Mucosa of rectum (tissue), 2 donors: ENCODE measurements at regions not wholly inside any gene's neighbourhood (a gene's known extent, or its start where the extent isn't known, plus 50 kb on each side); places are given as distances from the start of the nearest gene placed in this dataset.
A peak's percentile ranks its signal among the peaks of the same experiment; 100 is the strongest.

ENCODE experiments used
- H3K27ac ChIP-seq, 2 donors: one replicate each; pipeline ENCODE4 v1.7.0; 2013; ENCODE audit warnings: inconsistent platforms in 2 of 2, low read depth in 2 of 2, low read length in 2 of 2
- H3K27me3 ChIP-seq, 2 donors: one replicate each; pipeline ENCODE4 v1.7.0; 2013; ENCODE audit warnings: low read length in 2 of 2; ENCODE audit not compliant: control insufficient read depth in 2 of 2, insufficient read depth in 2 of 2
- H3K36me3 ChIP-seq, 2 donors: one replicate each; pipeline ENCODE4 v1.7.0; 2013; ENCODE audit warnings: low read length in 2 of 2; ENCODE audit not compliant: control insufficient read depth in 2 of 2, insufficient read depth in 2 of 2
- H3K4me1 ChIP-seq, 2 donors: one replicate each; pipeline ENCODE4 v1.7.0; 2013; ENCODE audit warnings: low read length in 2 of 2, mild to moderate bottlenecking in 1 of 2; ENCODE audit not compliant: control insufficient read depth in 2 of 2, insufficient read depth in 2 of 2
- H3K4me3 ChIP-seq, 2 donors: one replicate each; pipeline ENCODE4 v1.7.0; 2013; ENCODE audit warnings: low read length in 2 of 2
- H3K9ac ChIP-seq, 2 donors: one replicate each; pipeline ENCODE4 v1.7.0; 2013; ENCODE audit warnings: low read length in 2 of 2, low read depth in 1 of 2, mild to moderate bottlenecking in 1 of 2
- H3K9me3 ChIP-seq, 2 donors: one replicate each; pipeline ENCODE4 v1.7.0; 2013; ENCODE audit warnings: low read length in 2 of 2; ENCODE audit not compliant: control insufficient read depth in 2 of 2
- donor health status: healthy.
- donor health status: Normal muscosa, but diverticular disease.

- Histone ChIP-seq H3K4me1 (peaks cover 5 to 10% of the 10 kb centered on the region in 2 donors), H3K9me3 (no peaks in the 10 kb centered on the region), H3K9ac (no peak overlapping the region), H3K36me3 (no peaks in the 10 kb centered on the region), H3K27me3 (no peaks in the 10 kb centered on the region), H3K27ac (peak overlapping the region in 1 of 2 donors; percentile 50), H3K4me3 (no peak overlapping the region)
These were observed 189.6 kb downstream of the MZT1 start for GRCh38 chr13:72537782-72538181.

- Histone ChIP-seq H3K9me3 (no peaks in the 10 kb centered on the region), H3K4me1 (peaks cover 5 to 10% of the 10 kb centered on the region in 2 donors), H3K27me3 (no peaks in the 10 kb centered on the region), H3K4me3 (peak overlapping the region; percentile 25 to 41), H3K9ac (no peak overlapping the region), H3K27ac (peak overlapping the region in 1 of 2 donors; percentile 13), H3K36me3 (no peaks in the 10 kb centered on the region)
These were observed 190.0 kb downstream of the MZT1 start for GRCh38 chr13:72537395-72537780.

DNA sequence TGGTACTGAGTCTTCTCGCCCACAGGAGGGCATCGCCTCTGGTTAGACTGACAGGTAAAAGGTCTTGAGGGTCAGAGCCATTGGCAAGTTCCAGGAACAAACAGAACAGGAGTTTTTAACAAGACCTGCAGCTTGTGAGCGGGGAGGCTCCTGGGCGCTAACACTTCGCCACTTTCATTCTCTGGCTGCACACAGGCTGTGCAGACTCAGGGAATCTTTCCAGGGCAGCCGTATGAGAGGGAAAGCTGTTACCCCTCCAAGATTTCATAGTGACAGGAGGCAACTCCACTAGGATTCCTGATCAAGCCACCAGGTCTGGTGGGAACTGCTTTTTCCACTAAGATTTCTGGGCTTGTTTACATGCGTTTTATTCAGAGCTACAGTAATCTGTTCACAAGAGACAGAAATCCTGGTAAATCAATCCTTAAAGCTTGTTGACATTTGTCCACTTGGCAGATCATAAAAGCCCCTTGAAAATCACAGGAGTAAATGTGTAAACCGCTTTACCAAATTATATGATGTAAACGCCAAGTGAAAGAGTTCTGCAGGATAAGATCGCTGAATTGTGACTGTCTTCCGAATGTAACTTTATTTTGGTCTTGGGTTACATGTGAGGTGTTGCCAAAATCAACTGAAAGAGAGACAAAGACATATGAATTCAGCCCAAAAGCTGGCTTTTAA lies 190.6 kb downstream of the MZT1 start:
- H3K9me3 ChIP-seq = no peaks in the 10 kb centered on the region
- H3K9ac ChIP-seq = no peak overlapping the region
- H3K27me3 ChIP-seq = no peaks in the 10 kb centered on the region
- H3K4me1 ChIP-seq = peaks cover 5 to 10% of the 10 kb centered on the region in 2 donors
- peak overlapping the region in 1 of 2 donors; percentile 13 for H3K27ac ChIP-seq
- no peaks in the 10 kb centered on the region for H3K36me3 ChIP-seq
- peak overlapping the region; percentile 25 to 41 for H3K4me3 ChIP-seq

DNA sequence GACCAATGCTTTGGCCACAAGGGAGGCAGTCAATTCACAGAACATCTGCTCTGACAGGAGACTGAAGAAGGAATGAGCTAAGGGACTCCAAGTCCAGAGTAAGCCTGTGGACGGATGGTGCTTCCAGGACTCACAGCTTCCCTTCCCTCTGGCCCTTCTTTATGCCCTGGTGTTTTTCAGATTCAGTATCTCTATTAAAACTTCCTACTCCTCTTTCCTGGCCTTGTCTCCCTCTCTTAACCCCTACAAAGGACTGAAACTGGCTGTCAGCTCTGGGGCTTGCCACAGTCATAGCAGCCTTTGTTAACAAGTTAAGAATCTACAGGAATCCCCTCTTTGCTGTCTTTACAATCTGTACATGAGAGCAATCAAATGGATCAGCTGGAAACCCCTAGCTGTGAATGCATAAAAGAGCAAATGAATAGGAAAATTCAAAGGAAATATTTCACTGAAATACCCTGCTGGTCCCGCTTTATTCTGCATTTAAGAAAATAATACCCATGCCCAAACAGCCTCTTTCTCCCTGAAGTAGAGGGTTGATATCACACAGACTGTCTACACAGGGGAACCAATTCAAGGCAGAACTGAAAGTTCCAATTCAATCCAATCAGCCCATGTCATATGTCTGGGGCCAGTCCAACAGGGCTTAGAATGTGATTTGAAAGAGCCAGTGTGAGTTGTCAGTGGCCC lies 192.3 kb downstream of the MZT1 start:
- Histone ChIP-seq H3K9ac (no peak overlapping the region), H3K9me3 (no peaks in the 10 kb centered on the region), H3K27ac (no peak overlapping the region)

DNA sequence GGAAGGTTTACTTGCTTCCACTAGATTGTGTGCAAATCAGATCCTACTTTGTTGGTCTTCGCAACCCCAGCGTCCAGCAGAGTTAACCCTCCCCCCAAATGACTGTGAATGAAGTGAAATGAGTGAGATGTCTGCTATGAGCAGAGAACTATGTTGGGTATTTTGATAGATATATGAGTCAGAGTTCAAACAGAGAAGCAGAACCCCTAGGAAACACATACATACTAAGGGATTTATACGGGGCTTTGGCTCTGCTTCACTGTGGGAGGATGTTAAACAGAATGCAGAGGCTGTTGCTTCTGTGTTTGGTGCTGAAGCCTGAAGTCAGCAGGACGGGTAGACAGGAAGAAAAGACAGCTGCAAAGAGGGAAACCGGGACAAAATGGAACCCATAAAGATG lies 197.0 kb downstream of the MZT1 start:
- Histone ChIP-seq H3K27ac (no peak overlapping the region), H3K27me3 (no peaks in the 10 kb centered on the region), H3K36me3 (no peaks in the 10 kb centered on the region), H3K4me1 (no peaks in the 10 kb centered on the region), H3K9me3 (no peaks in the 10 kb centered on the region), H3K4me3 (no peak overlapping the region), H3K9ac (no peak overlapping the region)

More for the DNA sequence above, 192.3 kb downstream of the MZT1 start:
- no peaks in the 10 kb centered on the region for H3K36me3 ChIP-seq
- no peaks in the 10 kb centered on the region for H3K27me3 ChIP-seq
- H3K4me3 ChIP-seq = no peak overlapping the region
- H3K4me1 ChIP-seq = peaks cover 5 to 8% of the 10 kb centered on the region in 2 donors

DNA sequence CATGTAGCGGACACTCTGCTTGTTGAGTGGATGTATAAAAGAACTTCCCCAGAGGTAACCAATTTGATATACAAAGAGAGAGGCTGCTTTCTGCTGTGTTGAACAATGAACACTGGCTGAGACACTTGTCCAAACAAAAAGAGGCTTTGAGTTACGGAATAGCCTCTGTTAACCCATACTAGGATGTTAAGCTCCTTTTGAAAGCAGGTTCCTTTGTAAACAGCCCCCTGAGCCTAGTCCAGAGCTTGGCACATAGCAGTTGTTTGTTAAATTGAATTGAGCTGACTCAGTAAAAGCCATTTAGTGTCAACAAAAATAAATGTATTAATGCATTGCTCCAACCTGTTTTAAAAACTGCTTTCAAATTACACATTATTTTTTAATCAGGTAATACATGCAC lies 200.1 kb downstream of the MZT1 start:
- Histone ChIP-seq H3K9me3 (no peaks in the 10 kb centered on the region), H3K36me3 (no peaks in the 10 kb centered on the region), H3K9ac (no peak overlapping the region), H3K27ac (no peak overlapping the region), H3K4me1 (no peaks in the 10 kb centered on the region), H3K4me3 (no peak overlapping the region), H3K27me3 (no peaks in the 10 kb centered on the region)

- Histone ChIP-seq H3K9me3 (no peaks in the 10 kb centered on the region), H3K9ac (no peak overlapping the region), H3K4me3 (no peak overlapping the region), H3K36me3 (no peaks in the 10 kb centered on the region), H3K4me1 (no peaks in the 10 kb centered on the region), H3K27ac (no peak overlapping the region), H3K27me3 (no peaks in the 10 kb centered on the region)
These were observed 203.8 kb downstream of the MZT1 start for GRCh38 chr13:72523593-72523992.

- no peak overlapping the region for H3K4me3 ChIP-seq
- no peaks in the 10 kb centered on the region for H3K27me3 ChIP-seq
- H3K27ac ChIP-seq = no peak overlapping the region
- no peaks in the 10 kb centered on the region for H3K4me1 ChIP-seq
- no peak overlapping the region for H3K9ac ChIP-seq
- no peaks in the 10 kb centered on the region for H3K36me3 ChIP-seq
- H3K9me3 ChIP-seq = no peaks in the 10 kb centered on the region
These were observed 204.4 kb downstream of the MZT1 start for GRCh38 chr13:72523049-72523448.

- no peaks in the 10 kb centered on the region for H3K27me3 ChIP-seq
- H3K9ac ChIP-seq = no peak overlapping the region
- H3K4me1 ChIP-seq = no peaks in the 10 kb centered on the region
- H3K36me3 ChIP-seq = no peaks in the 10 kb centered on the region
- no peak overlapping the region for H3K27ac ChIP-seq
- H3K4me3 ChIP-seq = no peak overlapping the region
- no peaks in the 10 kb centered on the region for H3K9me3 ChIP-seq
These were observed 205.3 kb downstream of the MZT1 start for GRCh38 chr13:72521940-72522661.

DNA sequence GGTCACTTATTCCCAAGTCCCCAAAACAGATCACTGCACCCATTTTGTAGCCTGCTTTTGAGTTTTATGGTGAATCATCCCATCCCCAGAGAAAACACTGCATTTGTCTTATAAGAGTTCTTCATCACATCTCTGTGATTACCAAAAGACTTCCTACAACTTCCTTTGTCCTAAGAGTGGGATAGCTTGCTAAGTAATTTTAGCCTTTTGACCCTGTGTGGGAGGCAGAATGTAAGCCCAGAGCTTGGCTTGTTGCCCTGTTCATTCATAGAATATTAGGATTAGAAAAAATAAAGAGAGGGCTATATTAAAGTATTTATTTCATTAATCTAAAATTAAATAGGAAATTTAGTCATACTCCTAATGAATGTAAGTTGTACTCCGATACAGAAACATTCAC lies 213.3 kb downstream of the MZT1 start:
- no peaks in the 10 kb centered on the region for H3K27me3 ChIP-seq
- H3K9me3 ChIP-seq = no peaks in the 10 kb centered on the region

More for the DNA sequence above, 213.3 kb downstream of the MZT1 start:
- H3K27ac ChIP-seq = no peak overlapping the region
- no peak overlapping the region for H3K9ac ChIP-seq
- no peaks in the 10 kb centered on the region for H3K4me1 ChIP-seq
- no peak overlapping the region for H3K4me3 ChIP-seq
- no peaks in the 10 kb centered on the region for H3K36me3 ChIP-seq
